ENCODE measurements at regions not wholly inside any gene's neighbourhood (a gene's known extent, or its start where the extent isn't known, plus 50 kb on each side); places are given as distances from the start of the nearest gene placed in this dataset.

DNA sequence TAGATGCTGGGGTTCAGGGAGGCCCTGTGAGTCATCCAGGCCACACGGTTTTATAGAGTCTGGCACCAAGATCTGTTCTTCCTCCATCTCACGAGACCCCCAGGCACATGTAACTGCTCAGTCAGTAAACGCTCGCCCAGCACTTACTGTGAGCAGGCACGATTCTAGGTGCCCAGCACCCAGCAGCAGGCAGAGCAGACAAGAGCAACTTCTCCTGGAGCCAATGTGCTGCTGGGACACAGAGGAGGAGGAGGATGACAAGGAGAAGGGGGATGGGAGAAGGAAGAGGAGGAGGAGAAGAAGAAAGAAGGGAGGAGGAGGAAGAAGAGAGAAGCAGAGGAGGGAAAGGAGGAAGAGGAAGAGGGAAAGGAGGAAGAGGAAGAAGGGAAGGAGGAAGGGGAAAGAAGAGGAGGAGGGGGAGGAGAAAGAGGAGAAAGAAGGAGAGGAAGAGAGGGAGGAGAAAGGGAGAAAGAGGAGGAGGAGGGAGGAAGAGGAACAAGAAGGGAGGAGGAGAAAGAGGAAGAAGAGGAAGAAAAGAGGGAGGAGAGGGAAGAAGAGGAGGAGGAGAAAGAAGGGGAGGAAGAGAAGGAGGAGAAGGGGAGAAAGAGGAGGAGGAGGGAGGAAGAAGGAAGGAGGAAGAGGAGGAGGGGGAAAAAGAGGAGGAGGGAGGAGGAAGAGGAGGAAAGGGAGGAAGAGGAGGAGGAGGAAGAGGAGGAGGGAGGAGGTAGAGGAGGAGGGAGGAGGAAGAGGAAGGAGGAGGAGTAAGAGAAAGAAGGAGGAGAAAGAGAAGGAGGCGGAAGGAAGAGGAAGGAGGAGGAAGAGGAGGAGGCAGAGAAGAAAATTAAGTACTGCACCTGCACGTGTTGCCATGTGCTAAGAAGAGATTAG is 77.6 kb upstream of the RTL6 start:
- TF ChIP-seq KDM5A (IDR thresholded peaks at IDR 0.05), result no peak
- Histone ChIP-seq H3K4me2 (no peak overlapping the region), H3K9me3 (no peaks in the 10 kb centered on the region; the same call in 2 of the 3 replicates), H3K27ac (peak overlapping the region in 1 of 2 experiments; percentile 10; a peak in 1 of 6 replicates), H3K4me1 (peaks cover 13% of the 10 kb centered on the region), H3K4me3 (no peak overlapping the region)
- 54% methylated on average over 7 of the region's 7 CpGs for WGBS (ENCODE audit: missing lambda C conversion rate)
- ATAC-seq (no peak), DNase-seq (ENCODE audit: low read depth in 1 of 2, low spot score in 1 of 2) (no peak), FAIRE-seq (no peak)
- ChIA-PET CTCF (no interaction called here), POLR2A (no interaction called here)

GRCh38 chr22:44574640-44575380 is 76.8 kb upstream of the RTL6 start:
- H3K4me3 ChIP-seq, result no peak overlapping the region
- FAIRE-seq (no peak), ATAC-seq (no peak), DNase-seq (ENCODE audit: low read depth in 1 of 2, low spot score in 1 of 2) (no peak)
- H3K9me3 ChIP-seq, result peaks cover 6% of the 10 kb centered on the region; the same call in 1 of the 3 replicates
- no peak for TF ChIP-seq MAZ (IDR thresholded peaks at IDR 0.05; ENCODE audit: borderline replicate concordance, low read depth, low read length)
- TF ChIP-seq, protein P1, sequence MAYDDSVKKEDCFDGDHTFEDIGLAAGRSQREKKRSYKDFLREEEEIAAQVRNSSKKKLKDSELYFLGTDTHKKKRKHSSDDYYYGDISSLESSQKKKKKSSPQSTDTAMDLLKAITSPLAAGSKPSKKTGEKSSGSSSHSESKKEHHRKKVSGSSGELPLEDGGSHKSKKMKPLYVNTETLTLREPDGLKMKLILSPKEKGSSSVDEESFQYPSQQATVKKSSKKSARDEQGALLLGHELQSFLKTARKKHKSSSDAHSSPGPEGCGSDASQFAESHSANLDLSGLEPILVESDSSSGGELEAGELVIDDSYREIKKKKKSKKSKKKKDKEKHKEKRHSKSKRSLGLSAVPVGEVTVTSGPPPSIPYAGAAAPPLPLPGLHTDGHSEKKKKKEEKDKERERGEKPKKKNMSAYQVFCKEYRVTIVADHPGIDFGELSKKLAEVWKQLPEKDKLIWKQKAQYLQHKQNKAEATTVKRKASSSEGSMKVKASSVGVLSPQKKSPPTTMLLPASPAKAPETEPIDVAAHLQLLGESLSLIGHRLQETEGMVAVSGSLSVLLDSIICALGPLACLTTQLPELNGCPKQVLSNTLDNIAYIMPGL (CRISPR knock-in tag; IDR thresholded peaks at IDR 0.05; ENCODE audit: borderline replicate concordance), result no peak
- no peak for TF ChIP-seq HES2 (IDR thresholded peaks at IDR 0.05)
- TF ChIP-seq, protein P2, sequence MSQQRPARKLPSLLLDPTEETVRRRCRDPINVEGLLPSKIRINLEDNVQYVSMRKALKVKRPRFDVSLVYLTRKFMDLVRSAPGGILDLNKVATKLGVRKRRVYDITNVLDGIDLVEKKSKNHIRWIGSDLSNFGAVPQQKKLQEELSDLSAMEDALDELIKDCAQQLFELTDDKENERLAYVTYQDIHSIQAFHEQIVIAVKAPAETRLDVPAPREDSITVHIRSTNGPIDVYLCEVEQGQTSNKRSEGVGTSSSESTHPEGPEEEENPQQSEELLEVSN (IDR thresholded peaks at IDR 0.05; ENCODE audit: borderline replicate concordance, low read depth), result no peak
- no peak for TF ChIP-seq HOXB13 (CRISPR knock-in tag; IDR thresholded peaks at IDR 0.05; ENCODE audit: low read depth)
- peak; percentile 21 for TF ChIP-seq MAFK (IDR thresholded peaks at IDR 0.05; ENCODE audit: partially characterized antibody)
- TF ChIP-seq EHMT2 (IDR thresholded peaks at IDR 0.05; ENCODE audit: low read depth), result no peak
- H3K4me1 ChIP-seq, result peaks cover 13% of the 10 kb centered on the region
- peak overlapping the region; percentile 39 for H3K4me2 ChIP-seq
- POLR2A ChIA-PET, result no interaction called here
- peak overlapping the region in 1 of 2 experiments; percentile 65; a peak in 2 of 6 replicates for H3K27ac ChIP-seq
- WGBS (ENCODE audit: missing lambda C conversion rate), result 90% methylated on average over 11 of the region's 17 CpGs
- CTCF ChIA-PET, result interaction anchor here (0.6 kb wide), 1 partner anchor 432 kb away, joined by 3 read pairs; no protein-coding TSS in a partner anchor

- Histone ChIP-seq H3K27ac (peak overlapping the region in 1 of 2 experiments; percentile 65; a peak in 2 of 6 replicates), H3K4me3 (no peak overlapping the region), H3K4me2 (peak overlapping the region; percentile 39), H3K4me1 (peaks cover 13% of the 10 kb centered on the region), H3K9me3 (peaks cover 8% of the 10 kb centered on the region; the same call in 1 of the 3 replicates)
- POLR2A ChIA-PET, result no interaction called here
- CTCF ChIA-PET, result interaction anchor here (0.6 kb wide), 1 partner anchor 431 kb away, joined by 3 read pairs; no protein-coding TSS in a partner anchor
- FAIRE-seq, result no peak
- TF ChIP-seq EHMT2 (IDR thresholded peaks at IDR 0.05; ENCODE audit: low read depth) (no peak), ZFP36 (IDR thresholded peaks at IDR 0.05; ENCODE audit: borderline replicate concordance, partially characterized antibody) (no peak), FOSB (CRISPR knock-in tag; IDR thresholded peaks at IDR 0.05) (no peak), POLR2AphosphoS2 (conservative IDR thresholded peaks at IDR 0.05; ENCODE audit: low read length) (no peak), CHD2 (IDR thresholded peaks at IDR 0.05; ENCODE audit: low read length, partially characterized antibody) (no peak), GATA3 (IDR thresholded peaks at IDR 0.05; ENCODE audit: borderline replicate concordance) (no peak), MAX (IDR thresholded peaks at IDR 0.05) (no peak), MAZ (IDR thresholded peaks at IDR 0.05; ENCODE audit: borderline replicate concordance, low read depth, low read length) (no peak), RARB (CRISPR knock-in tag; IDR thresholded peaks at IDR 0.05) (no peak), KDM1A (IDR thresholded peaks at IDR 0.05; ENCODE audit: low read depth) (no peak), MYC (IDR thresholded peaks at IDR 0.05; ENCODE audit: borderline replicate concordance, low read length) (no peak), HOXA7 (CRISPR knock-in tag; IDR thresholded peaks at IDR 0.05) (no peak), FOSL2 (IDR thresholded peaks at IDR 0.05) (0 out of 2 replicates have a peak, but pooled peaks have one; percentile 10), FOSL2 (CRISPR knock-in tag; IDR thresholded peaks at IDR 0.05) (peak; percentile 81), JUNB (IDR thresholded peaks at IDR 0.05) (peak; percentile 33; the same call in 1 of the 2 replicates), NR3C1 (IDR thresholded peaks at IDR 0.05) (no peak), ESRRA (IDR thresholded peaks at IDR 0.05; ENCODE audit: borderline replicate concordance, low read length) (no peak), HEYL (CRISPR knock-in tag; IDR thresholded peaks at IDR 0.05) (no peak)
- WGBS (ENCODE audit: missing lambda C conversion rate), result 46% methylated on average over 8 of the region's 10 CpGs
- ATAC-seq, result peak; percentile 66 to 89; a peak in 5 of 6 replicates
- DNase-seq (ENCODE audit: low read depth in 1 of 2, low spot score in 1 of 2), result peak; percentile 13 to 76
Measured at GRCh38 chr22:44574057-44574639, 76.1 kb upstream of the RTL6 start.
